K562 (cell line): ENCODE measurements at regions not wholly inside any gene's neighbourhood (a gene's known extent, or its start where the extent isn't known, plus 50 kb on each side); places are given as distances from the start of the nearest gene placed in this dataset.

Source experiments
- ATAC-seq: fragments of 200-7000 bp; cut with Tn5 transposase; 3 replicates; pipeline ENCODE4 v1.9.1; 2020; ENCODE audit warnings: moderate library complexity
- BruUV-seq: library from RNA; stranded (reverse); fragments of 400-500 nt; replicated peaks from 2 replicates; lab custom pipeline; 2021; lab: Mats Ljungman, UMichigan
- CTCF ChIA-PET: fragments of 300-600 bp; formaldehyde crosslinking; extraction: SDS; loops from one replicate; lab custom pipeline; 2021; ENCODE audit warnings: low intra/inter-chr PET ratio; lab: Yijun Ruan, JAX
- POLR2A ChIA-PET: fragments of 300-600, 350-650 bp; sonication (Branson Sonifier 250); formaldehyde crosslinking; extraction: SDS; loops from one replicate; lab custom pipeline; 2021; ENCODE audit warnings: antibody characterized with exemption, inconsistent platforms; lab: Yijun Ruan, JAX
- DNase-seq, 4 experiments: peaks; one replicate each; pipeline versions ENCODE4 v3.0.0 to v3.0.0-alpha.2; 2011 to 2018; ENCODE audit warnings: low spot score in 3 of 4, mixed read lengths in 3 of 4; ENCODE audit errors: extremely low read depth in 1 of 4
- FAIRE-seq: peaks from 2 replicates; lab custom pipeline; 2011; peaks lifted over from hg19 to GRCh38; lab: Jason Lieb, UNC
- H2AFZ ChIP-seq: 2 replicates; pipeline ENCODE4 v1.6.0; 2011; ENCODE audit warnings: low read depth, low read length, control low read depth, inconsistent platforms
- H3K27ac ChIP-seq: fragments of 200-600 bp; 3 replicates; pipeline ENCODE4 v1.8.0; 2011; ENCODE audit warnings: low read depth, mild to moderate bottlenecking, control low read depth, inconsistent platforms, low read length, moderate library complexity, mixed read lengths; ENCODE audit errors: extremely low read depth
- H3K27me3 ChIP-seq, 2 experiments: fragments of 300-600 bp in 1 of 2; 2 replicates in 1 of 2; 3 replicates in 1 of 2; pipeline versions ENCODE4 v1.6.0 to v1.8.0; 2011; ENCODE audit warnings: inconsistent platforms in 2 of 2, low read length in 2 of 2, mild to moderate bottlenecking in 1 of 2, mixed read lengths in 1 of 2, moderate library complexity in 1 of 2; ENCODE audit not compliant: control insufficient read depth in 2 of 2, insufficient read depth in 2 of 2
- H3K36me3 ChIP-seq: fragments of 300-600 bp; 3 replicates; pipeline ENCODE4 v1.8.0; 2011; ENCODE audit warnings: mild to moderate bottlenecking, low read length, inconsistent platforms; ENCODE audit not compliant: control insufficient read depth, insufficient read depth
- H3K4me1 ChIP-seq, 2 experiments: fragments of 200-600 bp in 1 of 2; replicated peaks in 1 of 2; 2 replicates in 1 of 2; 3 replicates in 1 of 2; pipeline versions ENCODE4 v1.5.1 to v1.8.0; 2011; ENCODE audit warnings: inconsistent platforms in 2 of 2, low read length in 2 of 2, mild to moderate bottlenecking in 1 of 2, mixed read lengths in 1 of 2, moderate library complexity in 1 of 2; ENCODE audit not compliant: control insufficient read depth in 2 of 2, insufficient read depth in 2 of 2
- H3K4me2 ChIP-seq: 2 replicates; pipeline ENCODE4 v1.6.1; 2011; ENCODE audit warnings: low read length, control low read depth, inconsistent platforms, mixed read lengths; ENCODE audit not compliant: insufficient read depth
- H3K4me3 ChIP-seq: fragments of 200-600 bp; sonication (generic), shearing (Covaris generic); 2 replicates; pipeline ENCODE4 v1.5.1; 2016; ENCODE audit warnings: control low read depth, inconsistent platforms
- H3K79me2 ChIP-seq: fragments of 200-600 bp; 3 replicates; pipeline ENCODE4 v1.8.0; 2011; ENCODE audit warnings: low read length, inconsistent platforms; ENCODE audit not compliant: control insufficient read depth, insufficient read depth
- H3K9ac ChIP-seq, 2 experiments: 2 replicates each; pipeline versions ENCODE4 v1.6.0 to v1.6.1; 2011; ENCODE audit warnings: low read depth in 2 of 2, low read length in 2 of 2, control low read depth in 1 of 2, inconsistent platforms in 1 of 2, mild to moderate bottlenecking in 1 of 2, mixed read lengths in 1 of 2; ENCODE audit not compliant: insufficient read depth in 1 of 2
- H3K9me1 ChIP-seq: one replicate; pipeline ENCODE4 v1.6.0; 2011; ENCODE audit warnings: inconsistent platforms, mild to moderate bottlenecking, low read length, moderate library complexity; ENCODE audit not compliant: control insufficient read depth, insufficient read depth
- H3K9me3 ChIP-seq: replicated peaks from 2 replicates; pipeline ENCODE4 v1.5.1; 2011; ENCODE audit warnings: low read depth, low read length, inconsistent platforms; ENCODE audit not compliant: control insufficient read depth, insufficient read depth
- H4K20me1 ChIP-seq: replicated peaks from 2 replicates; pipeline ENCODE4 v1.6.1; 2011; ENCODE audit warnings: low read length, inconsistent platforms, mixed read lengths; ENCODE audit not compliant: control insufficient read depth, insufficient read depth
- ELF1 ChIP-seq: fragments of 200-800 bp; sonication (Bioruptor generic); IDR thresholded peaks from 2 replicates; pipeline ENCODE4 v1.6.1; 2016; ENCODE audit warnings: missing genetic modification characterization, missing compliant biosample characterization
- GTF2F1 ChIP-seq: IDR thresholded peaks from 2 replicates; pipeline ENCODE4 v1.6.1; 2011; ENCODE audit warnings: low read depth, low read length, improper control_type of control experiment
- JUNB ChIP-seq: fragments of 450-650 bp; formaldehyde crosslinking; conservative IDR thresholded peaks from 2 replicates; pipeline ENCODE4 v1.4.0; 2020; ENCODE audit warnings: mild to moderate bottlenecking
- MAFF ChIP-seq: IDR thresholded peaks from 2 replicates; pipeline ENCODE4 v1.6.1; 2012; ENCODE audit warnings: low read length, improper control_type of control experiment
- MAFK ChIP-seq: IDR thresholded peaks from 2 replicates; pipeline ENCODE4 v1.6.1; 2011; ENCODE audit warnings: low read length, improper control_type of control experiment
- ZNF134 ChIP-seq: fragments of 250-450 bp; sonication (Bioruptor Pico); conservative IDR thresholded peaks from 2 replicates; pipeline ENCODE4 v1.4.0; 2020
- ZNF165 ChIP-seq: fragments of 250-450 bp; sonication (Bioruptor Pico); IDR thresholded peaks from 2 replicates; pipeline ENCODE4 v1.4.0; 2020; ENCODE audit warnings: borderline replicate concordance
- ZNF174 ChIP-seq: fragments of 250-450 bp; sonication (Bioruptor Pico); IDR thresholded peaks from 2 replicates; pipeline ENCODE4 v1.4.0; 2020; ENCODE audit warnings: mild to moderate bottlenecking
- ZNF224 ChIP-seq: sonication (generic); formaldehyde crosslinking; IDR thresholded peaks from 2 replicates; pipeline ENCODE4 v1.8.0; 2022; ENCODE audit warnings: mild to moderate bottlenecking, missing genetic modification reagents
- ZNF316 ChIP-seq: fragments of 450-650 bp; IDR thresholded peaks from 2 replicates; pipeline ENCODE4 v1.6.1; 2016
- ZNF778 ChIP-seq: fragments of 450-650 bp; formaldehyde crosslinking; IDR thresholded peaks from 2 replicates; pipeline ENCODE4 v1.4.0; 2020; ENCODE audit warnings: mild to moderate bottlenecking, moderate library complexity
- WGBS: fragments of 100-300 bp; shearing (Covaris generic); methylation state at CpG from one replicate; pipeline ENCODE4 v1.1.6; 2016; ENCODE audit warnings: low coverage, mixed read lengths; ENCODE audit not compliant: insufficient coverage; ENCODE audit errors: missing lambda C conversion rate; 5-methylcytosine and 5-hydroxymethylcytosine counted together
- in situ Hi-C: fragments of 300-500 bp; cut with MboI; formaldehyde crosslinking; loops from 4 replicates; pipeline ENCODE4 v1.15.0; 2018; ENCODE audit warnings: inconsistent platforms, mixed read lengths
- intact Hi-C: fragments of 100-400 bp; cut with micrococcal nuclease; formaldehyde crosslinking; loops from 2 replicates; pipeline ENCODE4 v1.14.2; 2022
- TF ChIP-seq, protein P1 (sequence below): sonication (generic); formaldehyde crosslinking; IDR thresholded peaks from 2 replicates; pipeline ENCODE4 v1.8.0; 2022; ENCODE audit warnings: missing genetic modification reagents, mild to moderate bottlenecking, borderline replicate concordance
- TF ChIP-seq, protein P2 (sequence below): fragments of 450-650 bp; conservative IDR thresholded peaks from 2 replicates; pipeline ENCODE4 v1.6.1; 2016; ENCODE audit warnings: missing genetic modification characterization, low read depth, mild to moderate bottlenecking, missing compliant biosample characterization, moderate library complexity
- TF ChIP-seq, protein P3 (sequence below): IDR thresholded peaks from 2 replicates; pipeline ENCODE4 v1.6.1; 2016; ENCODE audit warnings: missing genetic modification characterization, missing compliant biosample characterization

DNA sequence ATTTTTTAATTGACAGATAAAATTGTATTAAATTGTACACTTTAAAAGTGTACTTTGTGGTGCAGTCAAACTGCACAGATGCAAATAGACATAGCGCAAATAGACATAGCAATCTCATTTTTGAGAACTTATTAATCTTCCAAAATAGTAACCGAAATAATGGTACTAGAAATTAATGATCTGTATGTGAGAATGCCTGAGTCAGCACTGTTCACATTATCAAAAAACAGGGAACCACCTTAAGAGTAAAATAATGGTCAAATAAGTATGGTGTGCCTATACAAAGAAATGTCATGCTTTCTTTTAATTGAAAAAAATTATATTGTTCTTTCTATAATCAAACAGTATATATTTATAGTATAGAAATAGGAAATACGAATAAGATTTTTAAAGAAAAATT is 461.9 kb downstream of the EFNA5 start:
- H4K20me1 ChIP-seq: no peaks in the 10 kb centered on the region
- no peak overlapping the region for H2AFZ ChIP-seq
- intact Hi-C loops: no loop called here
- no peak overlapping the region for H3K9ac ChIP-seq
- WGBS: 3% methylated on average over 3 of the region's 3 CpGs
- H3K4me3 ChIP-seq: no peak overlapping the region
- H3K9me1 ChIP-seq: no peaks in the 10 kb centered on the region
- no peak for FAIRE-seq
- BruUV-seq: no TSS peak
- DNase-seq: no peak
- in situ Hi-C loops: no loop called here
- TF ChIP-seq ZNF316 (peak; percentile 37; the same call in 1 of the 2 replicates), MAFK (peak; percentile 50), MAFF (0 out of 2 replicates have a peak, but pooled peaks have one; percentile 4)
- TF ChIP-seq, protein P1, sequence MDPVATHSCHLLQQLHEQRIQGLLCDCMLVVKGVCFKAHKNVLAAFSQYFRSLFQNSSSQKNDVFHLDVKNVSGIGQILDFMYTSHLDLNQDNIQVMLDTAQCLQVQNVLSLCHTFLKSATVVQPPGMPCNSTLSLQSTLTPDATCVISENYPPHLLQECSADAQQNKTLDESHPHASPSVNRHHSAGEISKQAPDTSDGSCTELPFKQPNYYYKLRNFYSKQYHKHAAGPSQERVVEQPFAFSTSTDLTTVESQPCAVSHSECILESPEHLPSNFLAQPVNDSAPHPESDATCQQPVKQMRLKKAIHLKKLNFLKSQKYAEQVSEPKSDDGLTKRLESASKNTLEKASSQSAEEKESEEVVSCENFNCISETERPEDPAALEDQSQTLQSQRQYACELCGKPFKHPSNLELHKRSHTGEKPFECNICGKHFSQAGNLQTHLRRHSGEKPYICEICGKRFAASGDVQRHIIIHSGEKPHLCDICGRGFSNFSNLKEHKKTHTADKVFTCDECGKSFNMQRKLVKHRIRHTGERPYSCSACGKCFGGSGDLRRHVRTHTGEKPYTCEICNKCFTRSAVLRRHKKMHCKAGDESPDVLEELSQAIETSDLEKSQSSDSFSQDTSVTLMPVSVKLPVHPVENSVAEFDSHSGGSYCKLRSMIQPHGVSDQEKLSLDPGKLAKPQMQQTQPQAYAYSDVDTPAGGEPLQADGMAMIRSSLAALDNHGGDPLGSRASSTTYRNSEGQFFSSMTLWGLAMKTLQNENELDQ: no peak
- no peak for ATAC-seq
- H3K4me1 ChIP-seq: no peaks in the 10 kb centered on the region
- no peaks in the 10 kb centered on the region for H3K27me3 ChIP-seq
- H3K36me3 ChIP-seq: no peaks in the 10 kb centered on the region
- POLR2A ChIA-PET: no interaction called here
- H3K4me2 ChIP-seq: no peak overlapping the region
- H3K27ac ChIP-seq: no peak overlapping the region
- no peaks in the 10 kb centered on the region for H3K9me3 ChIP-seq
- CTCF ChIA-PET: no interaction called here
- no peaks in the 10 kb centered on the region for H3K79me2 ChIP-seq

DNA sequence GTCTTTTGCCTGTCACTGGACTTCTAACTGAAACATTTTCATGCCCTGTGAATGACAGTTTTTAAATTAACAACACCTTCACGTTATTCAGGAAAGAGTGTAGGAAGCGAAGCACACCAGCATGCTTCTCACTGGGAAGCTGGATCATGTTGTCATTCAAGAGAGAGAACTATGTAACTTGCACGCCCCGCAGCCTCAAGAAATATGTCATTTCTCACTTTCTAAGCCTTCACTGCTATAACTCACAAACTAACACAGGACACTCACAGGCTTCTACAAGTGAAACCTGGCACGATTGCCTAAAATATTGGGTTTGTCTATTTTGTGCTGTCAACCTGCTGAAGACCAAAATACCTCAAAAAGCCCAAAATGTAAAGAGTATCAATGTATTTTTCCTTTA is 466.3 kb downstream of the EFNA5 start:
- H3K79me2 ChIP-seq: no peaks in the 10 kb centered on the region
- no peak for TF ChIP-seq ZNF174
- no peak for TF ChIP-seq ELF1 (tag)
- TF ChIP-seq ZNF778 (CRISPR knock-in tag): no peak
- no peak for TF ChIP-seq JUNB (CRISPR knock-in tag)
- TF ChIP-seq, protein P2, sequence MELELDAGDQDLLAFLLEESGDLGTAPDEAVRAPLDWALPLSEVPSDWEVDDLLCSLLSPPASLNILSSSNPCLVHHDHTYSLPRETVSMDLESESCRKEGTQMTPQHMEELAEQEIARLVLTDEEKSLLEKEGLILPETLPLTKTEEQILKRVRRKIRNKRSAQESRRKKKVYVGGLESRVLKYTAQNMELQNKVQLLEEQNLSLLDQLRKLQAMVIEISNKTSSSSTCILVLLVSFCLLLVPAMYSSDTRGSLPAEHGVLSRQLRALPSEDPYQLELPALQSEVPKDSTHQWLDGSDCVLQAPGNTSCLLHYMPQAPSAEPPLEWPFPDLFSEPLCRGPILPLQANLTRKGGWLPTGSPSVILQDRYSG (tag): no peak
- no peak for TF ChIP-seq ZNF134 (CRISPR knock-in tag)
- TF ChIP-seq GTF2F1: no peak
- no peak for TF ChIP-seq ZNF165 (CRISPR knock-in tag)
- TF ChIP-seq, protein P3, sequence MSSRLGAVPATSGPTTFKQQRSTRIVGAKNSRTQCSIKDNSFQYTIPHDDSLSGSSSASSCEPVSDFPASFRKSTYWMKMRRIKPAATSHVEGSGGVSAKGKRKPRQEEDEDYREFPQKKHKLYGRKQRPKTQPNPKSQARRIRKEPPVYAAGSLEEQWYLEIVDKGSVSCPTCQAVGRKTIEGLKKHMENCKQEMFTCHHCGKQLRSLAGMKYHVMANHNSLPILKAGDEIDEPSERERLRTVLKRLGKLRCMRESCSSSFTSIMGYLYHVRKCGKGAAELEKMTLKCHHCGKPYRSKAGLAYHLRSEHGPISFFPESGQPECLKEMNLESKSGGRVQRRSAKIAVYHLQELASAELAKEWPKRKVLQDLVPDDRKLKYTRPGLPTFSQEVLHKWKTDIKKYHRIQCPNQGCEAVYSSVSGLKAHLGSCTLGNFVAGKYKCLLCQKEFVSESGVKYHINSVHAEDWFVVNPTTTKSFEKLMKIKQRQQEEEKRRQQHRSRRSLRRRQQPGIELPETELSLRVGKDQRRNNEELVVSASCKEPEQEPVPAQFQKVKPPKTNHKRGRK: no peak
- TF ChIP-seq ZNF224: no peak

More for the DNA sequence above, 466.3 kb downstream of the EFNA5 start:
- DNase-seq (no peak), ATAC-seq (no peak), FAIRE-seq (no peak)
- Histone ChIP-seq H3K9me3 (no peaks in the 10 kb centered on the region), H3K9ac (no peak overlapping the region), H3K27me3 (no peaks in the 10 kb centered on the region), H2AFZ (no peak overlapping the region), H3K27ac (no peak overlapping the region), H3K4me1 (no peaks in the 10 kb centered on the region), H3K4me2 (no peak overlapping the region), H4K20me1 (no peaks in the 10 kb centered on the region), H3K36me3 (no peaks in the 10 kb centered on the region), H3K9me1 (no peaks in the 10 kb centered on the region), H3K4me3 (no peak overlapping the region)
- 0% methylated on average over 5 of the region's 5 CpGs for WGBS
- CTCF ChIA-PET: no interaction called here
- intact Hi-C loops (no loop called here), in situ Hi-C loops (no loop called here)
- no TSS peak for BruUV-seq
- POLR2A ChIA-PET: no interaction called here
